DND-41 (cell line): ENCODE measurements at regions not wholly inside any gene's neighbourhood (a gene's known extent, or its start where the extent isn't known, plus 50 kb on each side); places are given as distances from the start of the nearest gene placed in this dataset.

Experiments
- EZH2 ChIP-seq: IDR thresholded peaks from 3 replicates; pipeline ENCODE4 v1.6.1; 2012; ENCODE audit warnings: borderline replicate concordance, low read depth, mild to moderate bottlenecking, moderate library complexity, low read length, inconsistent platforms; ENCODE audit not compliant: severe bottlenecking
- TF ChIP-seq, protein P1 (sequence below): IDR thresholded peaks from 2 replicates; pipeline ENCODE4 v1.5.1; 2012; ENCODE audit warnings: borderline replicate concordance, low read length, moderate library complexity, mild to moderate bottlenecking; ENCODE audit not compliant: poor library complexity, severe bottlenecking; ENCODE audit errors: extremely low read depth

- no peak for TF ChIP-seq EZH2
- TF ChIP-seq, protein P1, sequence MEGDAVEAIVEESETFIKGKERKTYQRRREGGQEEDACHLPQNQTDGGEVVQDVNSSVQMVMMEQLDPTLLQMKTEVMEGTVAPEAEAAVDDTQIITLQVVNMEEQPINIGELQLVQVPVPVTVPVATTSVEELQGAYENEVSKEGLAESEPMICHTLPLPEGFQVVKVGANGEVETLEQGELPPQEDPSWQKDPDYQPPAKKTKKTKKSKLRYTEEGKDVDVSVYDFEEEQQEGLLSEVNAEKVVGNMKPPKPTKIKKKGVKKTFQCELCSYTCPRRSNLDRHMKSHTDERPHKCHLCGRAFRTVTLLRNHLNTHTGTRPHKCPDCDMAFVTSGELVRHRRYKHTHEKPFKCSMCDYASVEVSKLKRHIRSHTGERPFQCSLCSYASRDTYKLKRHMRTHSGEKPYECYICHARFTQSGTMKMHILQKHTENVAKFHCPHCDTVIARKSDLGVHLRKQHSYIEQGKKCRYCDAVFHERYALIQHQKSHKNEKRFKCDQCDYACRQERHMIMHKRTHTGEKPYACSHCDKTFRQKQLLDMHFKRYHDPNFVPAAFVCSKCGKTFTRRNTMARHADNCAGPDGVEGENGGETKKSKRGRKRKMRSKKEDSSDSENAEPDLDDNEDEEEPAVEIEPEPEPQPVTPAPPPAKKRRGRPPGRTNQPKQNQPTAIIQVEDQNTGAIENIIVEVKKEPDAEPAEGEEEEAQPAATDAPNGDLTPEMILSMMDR, result no peak
These were observed 248.1 kb upstream of the PPARGC1A start for GRCh38 chr4:24137671-24138601.
